ENCODE measurements at regions not wholly inside any gene's neighbourhood (a gene's known extent, or its start where the extent isn't known, plus 50 kb on each side); places are given as distances from the start of the nearest gene placed in this dataset.

GRCh38 chr6:15945593-15946159, 183.2 kb upstream of the MYLIP start:
- no peak for TF ChIP-seq CTCF (IDR thresholded peaks at IDR 0.05)
- TF ChIP-seq POLR2A (IDR thresholded peaks at IDR 0.05), result no peak

Measured in ovary (tissue), 3 donors.